ENCODE measurements at regions not wholly inside any gene's neighbourhood (a gene's known extent, or its start where the extent isn't known, plus 50 kb on each side); places are given as distances from the start of the nearest gene placed in this dataset.
"Not testable (repeated sequence)": the region's sequence is repeated elsewhere in the genome, so short reads cannot be mapped to it uniquely, and the experiment has no call there.

- not testable (repeated sequence) for TF ChIP-seq CTCF (conservative IDR thresholded peaks at IDR 0.05; ENCODE audit: low read depth, low read length); RAD21 (IDR thresholded peaks at IDR 0.05; ENCODE audit: low read length); POLR2A (IDR thresholded peaks at IDR 0.05; ENCODE audit: low read depth, low read length); SMC3 (IDR thresholded peaks at IDR 0.05; ENCODE audit: low read depth, low read length); RCOR1 (IDR thresholded peaks at IDR 0.05; ENCODE audit: insufficient replicate concordance, low read length); USF2 (IDR thresholded peaks at IDR 0.05; ENCODE audit: low read depth, low read length); MAZ (IDR thresholded peaks at IDR 0.05; ENCODE audit: borderline replicate concordance, low read depth, low read length); MXI1 (IDR thresholded peaks at IDR 0.05; ENCODE audit: borderline replicate concordance, low read depth, low read length); FOS (IDR thresholded peaks at IDR 0.05; ENCODE audit: low read depth, low read length); MAFK (IDR thresholded peaks at IDR 0.05; ENCODE audit: low read depth, low read length)
These were observed 277.9 kb upstream of the NBPF12 start for GRCh38 chr1:146660242-146660641.
